Left renal pelvis (tissue), 4 donors: ENCODE measurements at regions not wholly inside any gene's neighbourhood (a gene's known extent, or its start where the extent isn't known, plus 50 kb on each side); places are given as distances from the start of the nearest gene placed in this dataset.
"Not testable (repeated sequence)": the region's sequence is repeated elsewhere in the genome, so short reads cannot be mapped to it uniquely, and the experiment has no call there.

Experiments
- DNase-seq, 4 donors: peaks; one replicate each; pipeline ENCODE4 v3.0.0-alpha.2; 2013; ENCODE audit warnings: low read depth in 4 of 4, low spot score in 3 of 4

- no peak for DNase-seq
Measured at GRCh38 chr6:6474170-6474920, 114.2 kb upstream of the LY86 start.

- no peak for DNase-seq
Measured at GRCh38 chr6:6479785-6480184, 108.7 kb upstream of the LY86 start.

GRCh38 chr6:6482256-6482655, 106.3 kb upstream of the LY86 start:
- DNase-seq: no peak

GRCh38 chr6:6483168-6483567, 105.4 kb upstream of the LY86 start:
- no peak for DNase-seq

GRCh38 chr6:6483733-6484132, 104.8 kb upstream of the LY86 start:
- no peak for DNase-seq

- no peak for DNase-seq
Measured at GRCh38 chr6:6484681-6485080, 103.8 kb upstream of the LY86 start.

- DNase-seq: no peak
Measured at GRCh38 chr6:6486595-6486994, 101.9 kb upstream of the LY86 start.

GRCh38 chr6:6491761-6492160, 96.8 kb upstream of the LY86 start:
- no peak for DNase-seq

GRCh38 chr6:6492675-6493074, 95.8 kb upstream of the LY86 start:
- no peak for DNase-seq

- DNase-seq: not testable (repeated sequence)
Measured at GRCh38 chr6:6494139-6494538, 94.4 kb upstream of the LY86 start.

- no peak for DNase-seq
Measured at GRCh38 chr6:6494677-6495076, 93.8 kb upstream of the LY86 start.

- no peak for DNase-seq
Measured at GRCh38 chr6:6495851-6496250, 92.7 kb upstream of the LY86 start.

GRCh38 chr6:6497541-6497940, 91.0 kb upstream of the LY86 start:
- DNase-seq: no peak

- DNase-seq: no peak
Measured at GRCh38 chr6:6497976-6498375, 90.5 kb upstream of the LY86 start.

- DNase-seq: no peak
Measured at GRCh38 chr6:6503191-6503590, 85.3 kb upstream of the LY86 start.

- DNase-seq: no peak
Measured at GRCh38 chr6:6505111-6505510, 83.4 kb upstream of the LY86 start.

GRCh38 chr6:6508643-6509042, 79.9 kb upstream of the LY86 start:
- DNase-seq: no peak

GRCh38 chr6:6509284-6509683, 79.2 kb upstream of the LY86 start:
- DNase-seq: no peak

GRCh38 chr6:6512711-6513110, 75.8 kb upstream of the LY86 start:
- no peak for DNase-seq

- no peak for DNase-seq
Measured at GRCh38 chr6:6515691-6516607, 72.6 kb upstream of the LY86 start.

- no peak for DNase-seq
Measured at GRCh38 chr6:6516666-6517458, 71.7 kb upstream of the LY86 start.
